GM19452 (cell line): ENCODE measurements at regions not wholly inside any gene's neighbourhood (a gene's known extent, or its start where the extent isn't known, plus 50 kb on each side); places are given as distances from the start of the nearest gene placed in this dataset.

Experiments used
- ATAC-seq: cut with Tn5 transposase; IDR thresholded peaks from one replicate; pipeline ENCODE4 v1.9.1; 2021; ENCODE audit not compliant: unreplicated experiment

DNA sequence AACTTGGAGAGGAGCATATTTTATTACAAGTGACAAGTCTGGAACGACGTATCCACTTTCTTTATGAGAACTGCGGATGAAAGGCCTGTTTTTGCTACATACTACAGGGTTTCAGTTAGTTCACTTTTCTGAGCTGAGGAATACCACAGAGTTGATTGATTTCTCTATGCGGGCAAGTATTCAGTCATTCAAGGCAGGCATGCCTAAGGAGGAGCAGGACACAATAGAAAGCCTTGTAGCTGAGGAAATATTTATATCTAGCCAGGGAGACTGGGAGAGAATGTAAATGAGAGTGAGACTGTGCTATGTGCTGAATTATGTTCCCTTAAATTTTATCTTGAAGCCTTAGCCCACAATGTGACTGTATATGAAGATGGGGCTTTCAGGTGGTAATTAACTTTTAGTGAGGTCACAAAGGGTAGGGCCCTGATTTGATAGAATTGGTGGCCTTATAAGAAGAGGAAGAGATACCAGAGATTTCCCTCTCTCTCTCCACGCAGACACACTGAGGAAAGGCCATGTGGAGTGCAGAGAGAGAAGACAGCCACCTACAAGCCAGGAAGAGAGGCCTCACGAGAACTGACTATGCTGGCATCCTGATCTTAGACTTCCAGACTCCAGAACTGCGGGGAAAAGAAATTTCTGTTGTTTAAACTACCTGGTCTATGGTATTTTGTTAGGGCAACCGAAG, 459.0 kb upstream of the ATP2B1 start:
- no peak for ATAC-seq

DNA sequence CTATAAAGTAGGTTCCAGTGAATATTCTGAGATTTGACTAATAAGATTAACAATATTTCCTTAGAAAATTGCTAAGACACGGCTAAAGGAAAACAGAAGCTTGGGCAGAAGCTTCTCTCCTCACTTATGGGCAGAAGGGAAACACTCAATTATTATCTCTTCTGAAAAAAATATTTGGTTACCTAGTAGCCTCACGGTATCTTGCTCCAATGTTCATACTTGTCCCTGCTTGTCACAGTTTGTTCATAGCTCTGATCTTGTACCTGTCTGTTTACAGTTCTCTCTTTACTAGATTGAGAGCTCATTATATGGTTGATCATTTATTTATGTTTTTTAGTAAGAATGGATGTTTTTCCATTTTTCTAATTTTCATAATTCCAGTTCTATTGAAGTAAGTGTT, 458.0 kb upstream of the ATP2B1 start:
- ATAC-seq, result no peak

DNA sequence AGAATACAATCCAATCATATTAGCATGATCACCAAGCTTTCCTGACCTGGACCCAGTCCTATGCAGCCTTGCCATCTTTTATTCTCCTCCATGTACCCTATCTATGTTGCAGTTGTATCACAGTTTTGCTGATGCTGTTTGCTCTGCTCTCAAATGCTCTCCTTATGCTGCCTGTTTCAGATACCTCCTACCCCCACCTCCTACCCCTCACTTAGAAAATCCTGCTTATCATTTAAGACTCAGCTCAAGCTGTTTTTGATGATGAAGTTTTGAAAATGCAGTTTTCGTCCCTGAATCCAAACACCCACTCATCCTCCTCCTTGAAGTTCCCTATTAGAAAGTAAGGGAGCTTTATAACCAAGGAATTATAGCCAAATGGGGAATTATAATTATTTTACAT, 457.4 kb upstream of the ATP2B1 start:
- no peak for ATAC-seq

DNA sequence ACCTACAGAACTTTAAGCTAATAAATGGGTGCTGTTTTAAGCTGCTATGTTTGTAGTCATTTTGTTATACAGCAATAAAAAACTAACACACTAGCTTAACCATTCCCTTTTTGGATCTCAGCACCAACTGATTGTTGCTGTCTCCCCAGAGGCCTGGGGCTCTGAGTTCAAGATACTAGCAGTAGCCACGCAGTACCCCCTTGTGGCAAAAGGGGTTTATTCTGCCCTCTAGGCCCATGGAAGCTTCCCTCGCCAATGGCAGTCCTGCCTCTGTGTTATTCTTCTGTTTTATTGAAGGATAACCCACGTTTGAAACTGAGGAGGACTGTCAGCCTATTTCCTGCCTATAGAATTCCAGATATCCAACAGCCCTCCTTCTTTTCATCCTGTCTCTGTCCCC, 455.3 kb upstream of the ATP2B1 start:
- ATAC-seq, result no peak

DNA sequence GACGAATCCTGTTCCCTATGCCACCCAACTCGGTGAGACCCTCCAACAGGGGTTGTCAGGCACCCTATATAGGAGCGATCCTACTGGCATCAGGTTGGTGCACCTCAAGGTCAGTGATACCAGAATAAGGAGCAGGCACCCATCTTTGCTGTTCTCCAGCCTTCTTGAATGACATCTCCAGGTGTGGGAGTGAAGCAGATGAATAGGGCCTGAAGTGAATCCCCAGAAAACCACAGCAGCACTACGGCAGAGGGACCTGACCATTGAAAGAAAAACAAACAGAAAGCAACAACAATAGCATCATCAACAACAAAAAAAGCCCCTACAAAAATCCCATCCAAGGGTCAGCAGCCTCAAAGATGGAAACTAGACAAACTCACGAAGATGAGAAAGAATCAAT, 445.2 kb upstream of the ATP2B1 start:
- ATAC-seq, result no peak

- no peak for ATAC-seq
Measured at GRCh38 chr12:90152897-90153624, 444.4 kb upstream of the ATP2B1 start.

DNA sequence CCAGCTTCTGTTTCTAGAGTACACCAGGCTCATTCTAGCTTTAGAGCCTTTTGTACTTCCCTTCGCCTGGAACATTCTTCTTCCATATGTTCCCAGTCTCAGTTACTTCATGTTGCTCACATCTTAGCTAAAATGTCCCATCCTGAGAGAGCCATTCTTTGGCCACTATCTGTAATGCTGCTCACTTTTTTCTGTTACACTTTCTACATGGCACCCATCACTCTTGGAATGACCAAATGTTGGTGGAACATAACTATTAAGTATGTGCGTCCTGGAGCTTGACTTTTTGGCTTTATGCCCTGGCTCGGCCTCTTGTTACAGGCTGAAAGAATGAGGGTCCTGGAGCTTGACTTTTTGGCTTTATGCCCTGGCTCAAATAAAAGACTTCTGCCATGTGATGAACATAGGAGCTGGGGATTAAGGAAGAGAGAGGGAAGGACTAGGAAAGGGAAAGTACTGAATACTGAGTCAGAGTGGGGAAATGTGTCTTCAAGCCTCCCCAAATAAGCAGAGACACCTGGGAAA, 442.9 kb upstream of the ATP2B1 start:
- no peak for ATAC-seq

- ATAC-seq, result no peak
Measured at GRCh38 chr12:90149453-90149852, 440.8 kb upstream of the ATP2B1 start.

DNA sequence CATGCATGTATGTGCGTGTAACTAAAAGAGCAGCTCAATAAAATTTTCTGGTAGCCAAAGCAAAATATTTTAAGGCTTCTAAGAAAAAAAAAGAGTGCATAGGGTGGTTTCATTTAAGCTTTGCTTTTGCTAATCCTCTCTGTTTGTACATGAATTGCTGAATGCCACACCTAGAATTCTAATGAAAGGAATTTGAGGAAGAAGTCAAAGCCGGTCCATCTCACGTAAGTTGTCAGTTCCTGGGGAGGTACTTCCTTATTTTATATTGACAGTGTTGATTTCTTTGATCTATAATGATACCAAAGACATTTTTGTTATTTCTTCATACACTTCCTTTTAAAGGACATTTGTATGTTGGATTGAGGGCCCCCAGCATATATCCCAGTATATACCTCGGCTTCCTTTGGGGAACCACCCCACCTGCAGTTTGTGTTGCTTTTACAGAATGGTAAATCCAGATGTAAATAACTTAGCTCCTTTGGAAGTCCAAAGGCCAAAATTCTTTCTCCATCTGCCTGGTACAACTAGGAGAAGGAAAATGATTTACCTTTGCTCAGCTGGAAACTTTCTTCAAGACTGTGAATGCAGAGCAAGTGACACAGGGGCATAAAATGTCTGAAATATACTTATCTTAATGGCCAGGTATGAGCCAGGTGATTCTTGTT, 420.9 kb upstream of the ATP2B1 start:
- no peak for ATAC-seq

DNA sequence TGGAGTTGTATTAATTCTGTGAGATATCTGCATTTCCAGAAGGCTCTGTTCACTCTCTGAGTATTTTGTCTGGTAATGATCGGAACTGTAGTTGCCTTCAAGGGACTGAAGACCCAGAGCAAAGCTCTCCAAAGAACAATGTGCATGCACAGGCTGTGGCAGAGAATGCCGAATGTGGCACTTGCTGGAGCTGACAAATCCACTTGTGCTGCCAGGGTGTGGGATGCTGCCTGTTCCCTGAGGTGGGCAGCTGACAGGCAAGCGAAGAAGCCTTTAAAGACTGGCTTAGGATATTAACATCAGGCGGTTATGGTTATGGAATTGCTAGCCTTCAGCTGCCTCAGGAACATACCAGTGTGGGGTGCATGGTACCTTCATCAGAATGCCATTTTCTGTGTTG, 419.9 kb upstream of the ATP2B1 start:
- no peak for ATAC-seq

DNA sequence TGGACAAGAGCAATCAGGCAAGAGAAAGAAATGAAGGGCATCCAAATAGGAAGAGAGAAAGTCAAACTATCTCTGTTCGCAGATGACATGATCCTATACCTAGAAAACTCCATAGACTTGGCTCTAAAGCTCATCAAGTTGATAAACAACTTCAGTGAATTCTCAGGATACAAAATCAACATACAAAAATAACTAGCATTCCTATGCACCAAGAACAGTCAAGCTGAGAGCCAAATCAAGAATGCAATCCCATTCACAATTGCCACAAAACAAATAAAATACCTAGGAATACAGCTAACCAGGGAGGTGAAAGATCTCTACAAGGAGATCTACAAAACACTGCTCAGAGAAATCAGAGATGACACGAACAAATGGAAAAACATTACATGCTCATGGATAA, 417.5 kb upstream of the ATP2B1 start:
- ATAC-seq, result no peak

DNA sequence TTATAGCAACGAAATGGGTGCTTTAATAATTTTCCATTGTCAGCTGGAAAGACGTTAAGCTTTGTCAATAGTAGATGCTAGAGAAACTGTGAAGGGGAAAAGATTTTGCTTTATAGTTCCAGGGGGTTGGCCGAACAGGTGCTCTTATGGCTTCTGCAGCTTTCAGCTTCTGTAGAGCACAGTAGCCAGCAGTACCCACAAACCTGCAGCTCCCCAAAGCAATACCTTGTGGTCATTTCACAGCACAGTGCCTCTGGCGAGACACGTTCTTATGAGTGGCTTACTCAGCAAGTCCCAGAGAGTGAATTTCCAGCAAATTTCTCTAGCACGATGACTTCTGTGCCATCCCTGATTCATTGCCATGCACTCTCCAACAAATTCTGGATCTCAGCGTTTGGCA, 416.3 kb upstream of the ATP2B1 start:
- no peak for ATAC-seq

- no peak for ATAC-seq
Measured at GRCh38 chr12:90124289-90124688, 415.7 kb upstream of the ATP2B1 start.

DNA sequence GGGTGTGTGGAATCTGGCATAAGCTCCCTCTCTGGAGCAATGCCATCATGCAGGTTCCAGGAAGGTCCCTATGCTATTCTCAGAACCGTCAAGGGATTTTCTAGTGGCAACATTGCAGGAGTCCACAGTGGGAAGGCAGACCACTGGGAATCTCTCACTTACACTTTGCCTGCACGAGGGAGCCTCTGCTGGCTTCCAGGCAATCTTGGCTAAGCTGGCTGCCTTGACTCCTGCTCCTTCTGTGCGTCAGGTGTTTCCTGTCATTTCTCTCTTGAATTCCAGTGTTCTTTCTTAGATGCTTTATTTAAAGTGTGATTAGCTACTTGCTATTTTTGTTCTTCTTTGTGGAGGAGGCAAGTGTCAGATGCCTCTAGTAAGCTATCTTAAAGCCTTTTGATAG, 414.0 kb upstream of the ATP2B1 start:
- ATAC-seq, result no peak

DNA sequence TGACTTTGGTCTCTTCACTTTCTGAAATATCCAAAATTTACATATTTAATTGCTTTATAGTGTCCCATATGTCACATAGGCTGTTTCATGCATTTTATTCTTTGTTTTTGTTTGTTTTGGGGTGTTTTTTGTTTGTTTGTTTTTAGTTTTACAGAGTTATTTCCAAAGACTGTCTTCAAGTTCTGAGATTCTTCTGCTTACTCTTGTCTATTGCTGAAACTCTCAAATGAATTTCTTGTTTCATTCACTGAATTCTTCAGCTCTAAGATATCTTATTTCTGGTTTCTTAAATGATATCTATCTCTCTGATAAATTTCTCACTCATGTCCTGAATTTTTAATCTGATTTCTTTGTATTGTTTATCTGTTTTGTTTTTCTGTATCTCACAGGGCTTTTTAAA, 412.0 kb upstream of the ATP2B1 start:
- ATAC-seq, result no peak

DNA sequence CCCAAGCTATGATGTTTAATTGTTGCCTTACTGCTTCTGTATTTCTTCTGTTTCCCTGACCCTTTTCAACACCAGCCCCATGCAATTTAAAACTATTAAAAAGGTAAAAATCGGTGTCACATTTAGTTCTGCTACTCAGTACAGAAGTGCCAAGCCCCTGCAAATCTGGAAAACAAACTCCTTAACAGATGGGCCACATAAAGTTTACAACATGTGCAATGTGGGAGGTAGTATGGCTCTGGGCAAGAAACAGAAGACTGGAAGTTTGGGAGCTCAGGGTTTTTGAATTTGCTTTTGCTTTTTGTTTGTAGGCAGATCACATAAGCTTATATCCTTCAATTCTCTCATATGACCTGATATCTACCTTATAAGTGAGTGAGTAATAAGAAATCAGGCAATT, 404.0 kb upstream of the ATP2B1 start:
- ATAC-seq, result no peak

- ATAC-seq, result no peak
Measured at GRCh38 chr12:90111791-90112580, 403.3 kb upstream of the ATP2B1 start.

DNA sequence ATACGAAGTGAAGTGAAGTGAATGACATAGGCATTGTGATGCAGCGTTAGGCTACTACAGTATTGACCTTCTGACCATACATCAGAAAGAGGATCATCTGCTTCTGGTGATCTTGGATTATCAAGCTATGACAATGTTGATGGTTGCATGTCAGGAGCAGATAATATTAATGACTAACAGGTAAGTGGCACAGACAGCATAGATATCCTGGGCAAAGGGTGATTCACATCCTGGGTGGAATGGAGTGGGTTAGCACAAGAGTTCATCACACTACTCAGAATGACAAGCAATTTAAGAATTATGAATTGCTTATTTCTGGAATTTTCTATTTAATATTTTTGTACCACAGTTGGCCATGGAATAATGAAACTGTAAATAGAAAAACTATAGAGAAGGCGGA, 397.9 kb upstream of the ATP2B1 start:
- ATAC-seq, result no peak

GRCh38 chr12:90102957-90103652, 394.5 kb upstream of the ATP2B1 start:
- ATAC-seq, result peak; percentile 73

DNA sequence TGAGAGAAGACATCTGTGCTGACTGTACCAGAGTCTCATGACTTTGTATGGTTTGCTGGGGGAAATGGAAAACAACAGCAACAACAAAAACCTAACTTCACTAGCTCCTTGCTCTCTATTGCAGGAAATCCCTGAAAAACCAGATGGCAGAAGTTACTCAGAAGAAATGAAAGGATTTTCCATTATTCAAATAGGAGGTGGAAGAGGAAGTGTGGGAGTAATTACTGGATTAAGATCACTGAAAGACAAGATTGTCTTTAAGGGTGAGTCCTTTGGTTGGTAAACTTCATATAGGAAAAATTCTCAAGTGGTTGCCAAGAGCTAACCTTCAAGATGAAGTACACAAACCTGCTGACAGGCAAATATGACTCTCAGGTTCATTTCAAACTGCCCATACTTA, 391.9 kb upstream of the ATP2B1 start:
- no peak for ATAC-seq

GRCh38 chr12:90099288-90099687, 390.6 kb upstream of the ATP2B1 start:
- no peak for ATAC-seq
